ENCODE measurements at regions not wholly inside any gene's neighbourhood (a gene's known extent, or its start where the extent isn't known, plus 50 kb on each side); places are given as distances from the start of the nearest gene placed in this dataset.
"Not testable (repeated sequence)": the region's sequence is repeated elsewhere in the genome, so short reads cannot be mapped to it uniquely, and the experiment has no call there.

GRCh38 chr20:12113468-12114371 lies 196.0 kb downstream of the BTBD3 start:
- DNase-seq (ENCODE audit: low read depth) = peak; percentile 85

GRCh38 chr20:12129114-12129513 lies 211.4 kb downstream of the BTBD3 start:
- DNase-seq (ENCODE audit: low read depth) = not testable (repeated sequence)

DNA sequence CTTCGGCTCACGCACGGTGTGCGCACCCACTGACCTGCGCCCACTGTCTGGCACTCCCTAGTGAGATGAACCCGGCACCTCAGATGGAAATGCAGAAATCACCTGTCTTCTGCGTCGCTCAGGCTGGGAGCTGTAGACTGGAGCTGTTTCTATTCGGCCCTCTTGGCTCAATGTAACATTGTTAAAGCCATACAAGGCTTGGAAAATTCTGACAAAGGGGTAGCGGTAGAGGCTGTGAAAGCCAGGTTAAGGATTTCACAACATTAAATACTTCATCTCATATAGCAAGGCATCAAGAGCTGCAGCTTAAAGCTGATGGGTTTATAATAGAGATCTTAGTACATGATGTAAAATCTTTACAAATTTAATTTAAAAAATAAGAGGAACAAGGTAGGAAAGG lies 211.8 kb downstream of the BTBD3 start:
- DNase-seq (ENCODE audit: low read depth) = not testable (repeated sequence)

- DNase-seq (ENCODE audit: low read depth) = no peak
These were observed 213.1 kb downstream of the BTBD3 start for GRCh38 chr20:12130781-12131180.

DNA sequence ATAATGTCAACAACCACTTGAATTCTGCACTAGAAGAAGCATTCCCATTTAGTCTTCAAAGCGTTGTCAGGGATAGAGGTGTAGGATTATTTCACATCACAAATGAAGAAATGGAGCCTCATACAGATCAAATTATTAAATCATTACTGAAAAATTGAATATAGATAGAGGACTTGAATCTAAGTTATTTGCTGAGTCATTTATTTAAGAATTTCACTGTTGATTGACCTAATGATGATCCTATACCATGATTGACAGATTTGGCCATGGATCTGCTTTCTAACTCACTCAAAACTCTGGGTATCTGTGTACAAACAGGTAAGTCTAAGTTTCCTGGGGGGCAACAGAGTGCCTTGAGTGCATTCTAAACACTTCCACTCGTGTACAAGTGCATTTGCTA lies 215.9 kb downstream of the BTBD3 start:
- no peak for DNase-seq (ENCODE audit: low read depth)

- DNase-seq (ENCODE audit: low read depth) = not testable (repeated sequence)
These were observed 228.3 kb downstream of the BTBD3 start for GRCh38 chr20:12145951-12146350.

- peak; percentile 20 for DNase-seq (ENCODE audit: low read depth)
These were observed 235.3 kb downstream of the BTBD3 start for GRCh38 chr20:12152996-12153395.

GRCh38 chr20:12153628-12154027 lies 235.9 kb downstream of the BTBD3 start:
- peak; percentile 19 for DNase-seq (ENCODE audit: low read depth)

DNA sequence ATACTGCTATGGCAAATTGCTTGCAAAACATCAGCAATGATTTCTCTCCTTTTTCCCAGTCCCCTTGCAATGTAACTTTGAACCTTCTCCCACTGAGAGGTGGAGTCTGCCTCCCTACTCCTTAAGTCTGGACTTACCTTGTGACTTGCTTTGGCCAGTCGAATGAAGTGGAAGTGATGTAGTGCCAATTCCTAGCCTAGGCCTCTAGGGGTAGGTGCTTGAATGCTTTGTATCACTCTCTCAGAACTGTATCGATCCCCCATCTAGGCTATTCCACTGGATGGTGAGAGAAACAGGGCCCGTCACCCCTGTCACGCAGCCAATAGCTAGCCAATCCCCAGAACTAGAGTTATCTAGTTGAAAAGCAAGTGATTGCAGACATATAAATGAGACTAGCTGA lies 238.6 kb downstream of the BTBD3 start:
- no peak for DNase-seq (ENCODE audit: low read depth)

- DNase-seq (ENCODE audit: low read depth) = no peak
These were observed 241.6 kb downstream of the BTBD3 start for GRCh38 chr20:12159261-12159660.

GRCh38 chr20:12161734-12162133 lies 244.0 kb downstream of the BTBD3 start:
- no peak for DNase-seq (ENCODE audit: low read depth)

- DNase-seq (ENCODE audit: low read depth) = peak; percentile 77
These were observed 248.5 kb downstream of the BTBD3 start for GRCh38 chr20:12166053-12166717.

GRCh38 chr20:12170406-12170805 lies 252.7 kb downstream of the BTBD3 start:
- no peak for DNase-seq (ENCODE audit: low read depth)

DNA sequence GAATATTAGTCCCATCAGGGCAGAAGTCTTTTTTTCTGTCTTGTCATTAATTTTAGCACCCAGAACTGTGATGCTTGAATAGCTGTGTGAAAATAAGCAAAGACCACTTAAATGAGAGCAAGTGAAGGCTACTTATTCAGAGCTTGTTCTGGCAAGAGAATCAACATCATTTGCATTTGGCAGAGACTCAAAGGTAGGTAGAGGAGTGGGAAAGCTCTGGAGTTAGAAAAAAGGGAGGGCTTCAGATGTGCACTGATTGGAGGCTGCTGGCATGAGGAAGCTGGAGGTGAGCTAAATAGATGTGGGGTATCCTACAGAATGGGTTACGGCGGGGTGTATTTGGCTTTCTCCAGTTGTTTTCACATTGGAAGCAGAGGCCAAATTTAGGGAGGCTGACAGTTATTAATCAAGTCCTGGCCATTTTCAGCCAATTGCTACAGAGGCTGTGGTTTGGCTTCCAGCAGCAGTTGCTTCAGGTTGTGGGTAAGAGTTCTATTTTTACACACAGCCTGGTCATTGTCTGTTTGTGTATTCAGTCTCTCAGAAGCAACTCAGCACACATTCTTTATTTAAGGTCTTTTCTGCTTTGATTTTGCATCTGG lies 254.3 kb downstream of the BTBD3 start:
- DNase-seq (ENCODE audit: low read depth) = peak; percentile 32

- no peak for DNase-seq (ENCODE audit: low read depth)
These were observed 255.8 kb downstream of the BTBD3 start for GRCh38 chr20:12173347-12174012.

DNA sequence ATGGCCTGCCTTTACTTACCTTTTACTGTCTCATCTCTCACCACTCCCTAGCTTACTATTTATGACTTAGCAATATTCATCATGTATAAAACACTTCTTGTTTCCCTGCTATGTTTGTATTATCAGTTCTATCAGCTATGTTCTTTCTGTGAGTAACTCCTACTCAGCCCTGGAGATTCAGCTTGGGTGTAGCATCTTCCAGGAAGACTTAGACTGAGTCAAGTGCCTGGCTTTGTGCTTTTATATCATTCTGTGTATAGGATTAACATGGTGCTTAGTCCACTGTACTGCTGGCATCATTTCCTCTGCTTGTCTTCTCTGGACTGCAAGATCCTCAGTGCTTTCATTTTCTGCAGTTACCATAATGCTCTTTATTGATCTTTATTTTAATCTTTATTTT lies 257.8 kb downstream of the BTBD3 start:
- DNase-seq (ENCODE audit: low read depth) = no peak

- peak; percentile 32 for DNase-seq (ENCODE audit: low read depth)
These were observed 260.1 kb downstream of the BTBD3 start for GRCh38 chr20:12177657-12178293.

DNA sequence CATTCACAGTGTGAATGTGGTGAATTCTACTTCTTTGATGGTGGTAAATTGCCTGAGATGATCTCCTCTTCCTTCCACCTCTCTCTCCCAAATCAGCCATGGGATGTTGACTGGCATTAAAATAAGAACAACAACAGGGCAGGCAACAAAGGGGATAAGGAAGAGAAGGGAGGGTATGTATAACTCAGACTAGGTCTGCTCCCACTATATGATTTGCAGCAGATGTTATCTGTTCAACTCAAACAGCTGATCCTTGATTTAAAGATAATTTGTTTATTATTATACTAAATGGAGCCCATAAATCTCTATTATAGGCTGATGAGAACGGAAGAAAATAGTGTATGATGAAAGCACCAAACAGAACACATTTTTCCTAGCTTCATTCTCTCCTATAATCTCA lies 262.0 kb downstream of the BTBD3 start:
- DNase-seq (ENCODE audit: low read depth) = no peak

DNA sequence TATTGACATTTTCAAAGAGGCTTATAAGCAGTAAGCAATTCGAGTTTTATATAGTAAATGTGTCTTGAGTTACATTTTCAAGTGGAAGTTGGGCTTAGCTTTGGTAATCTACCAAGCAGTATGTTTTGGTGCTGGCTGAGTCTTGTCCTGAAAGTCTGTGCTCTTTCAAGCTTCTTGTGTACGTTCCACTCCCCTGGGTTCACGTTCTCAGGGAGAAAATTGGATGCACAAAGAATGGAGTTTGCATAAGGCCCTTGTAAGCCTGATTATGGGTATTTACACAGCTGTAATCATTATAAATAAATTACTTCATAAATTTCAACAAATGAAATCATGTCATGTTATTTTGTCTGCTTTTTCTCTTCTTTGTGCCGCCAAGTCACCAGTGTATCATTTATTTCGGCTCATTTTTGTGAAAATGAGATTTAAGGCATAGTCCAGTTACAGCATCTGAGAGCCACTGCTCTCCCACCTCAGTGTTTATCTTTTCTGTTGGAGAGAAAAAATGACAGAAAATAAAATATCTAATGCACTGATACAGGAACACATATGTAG lies 262.5 kb downstream of the BTBD3 start:
- DNase-seq (ENCODE audit: low read depth) = no peak

- no peak for DNase-seq (ENCODE audit: low read depth)
These were observed 280.6 kb downstream of the BTBD3 start for GRCh38 chr20:12198281-12198680.

- no peak for DNase-seq (ENCODE audit: low read depth)
These were observed 282.0 kb downstream of the BTBD3 start for GRCh38 chr20:12199703-12200102.
